Coronary artery (tissue), 2 donors: ENCODE measurements at regions not wholly inside any gene's neighbourhood (a gene's known extent, or its start where the extent isn't known, plus 50 kb on each side); places are given as distances from the start of the nearest gene placed in this dataset.
"Not testable (repeated sequence)": the region's sequence is repeated elsewhere in the genome, so short reads cannot be mapped to it uniquely, and the experiment has no call there.

Source experiments
- DNase-seq: peaks from one replicate; pipeline ENCODE4 v3.0.0-alpha.2; 2017; ENCODE audit warnings: low spot score
- H3K27ac ChIP-seq, 2 donors: fragments of 200-600 bp; sonication (generic); one replicate each; pipeline ENCODE4 v1.5.1; 2016 to 2019
- H3K4me3 ChIP-seq: fragments of 200-600 bp; sonication (generic); 2 replicates; pipeline ENCODE4 v1.5.1; 2016; ENCODE audit warnings: mild to moderate bottlenecking, moderate library complexity
- TF ChIP-seq, protein P1 (sequence below): fragments of 200-600 bp; sonication (generic); IDR thresholded peaks from one replicate; pipeline ENCODE4 v1.5.1; 2019; ENCODE audit warnings: antibody characterized with exemption

DNA sequence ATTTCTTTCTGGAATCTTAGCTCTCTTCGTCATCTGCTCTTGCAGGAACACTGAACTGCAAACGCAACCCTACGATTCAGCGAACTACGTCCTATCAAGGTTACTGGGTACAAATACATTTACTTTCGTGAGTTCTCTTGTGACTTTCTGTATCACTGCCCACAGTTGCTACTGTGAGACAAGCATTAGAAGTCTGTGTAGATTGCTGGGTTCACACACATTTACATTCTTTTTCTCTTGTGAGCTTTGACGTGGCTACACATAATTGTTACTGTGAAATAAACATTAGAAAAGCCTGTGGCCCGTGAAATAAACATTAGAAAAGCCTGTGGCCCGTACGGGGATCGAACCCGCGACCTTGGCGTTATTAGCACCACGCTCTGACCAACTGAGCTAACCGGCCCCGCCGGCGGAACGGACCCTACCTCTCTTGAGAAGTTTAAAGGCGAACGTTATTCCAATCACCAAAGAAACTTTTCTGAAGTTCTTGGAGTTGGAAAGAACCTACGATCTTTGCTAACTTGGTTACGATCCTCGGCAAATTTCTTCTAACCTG lies 61.2 kb upstream of the ZNF322 start:
- DNase-seq, H3K27ac ChIP-seq, H3K4me3 ChIP-seq: not testable (repeated sequence)

DNA sequence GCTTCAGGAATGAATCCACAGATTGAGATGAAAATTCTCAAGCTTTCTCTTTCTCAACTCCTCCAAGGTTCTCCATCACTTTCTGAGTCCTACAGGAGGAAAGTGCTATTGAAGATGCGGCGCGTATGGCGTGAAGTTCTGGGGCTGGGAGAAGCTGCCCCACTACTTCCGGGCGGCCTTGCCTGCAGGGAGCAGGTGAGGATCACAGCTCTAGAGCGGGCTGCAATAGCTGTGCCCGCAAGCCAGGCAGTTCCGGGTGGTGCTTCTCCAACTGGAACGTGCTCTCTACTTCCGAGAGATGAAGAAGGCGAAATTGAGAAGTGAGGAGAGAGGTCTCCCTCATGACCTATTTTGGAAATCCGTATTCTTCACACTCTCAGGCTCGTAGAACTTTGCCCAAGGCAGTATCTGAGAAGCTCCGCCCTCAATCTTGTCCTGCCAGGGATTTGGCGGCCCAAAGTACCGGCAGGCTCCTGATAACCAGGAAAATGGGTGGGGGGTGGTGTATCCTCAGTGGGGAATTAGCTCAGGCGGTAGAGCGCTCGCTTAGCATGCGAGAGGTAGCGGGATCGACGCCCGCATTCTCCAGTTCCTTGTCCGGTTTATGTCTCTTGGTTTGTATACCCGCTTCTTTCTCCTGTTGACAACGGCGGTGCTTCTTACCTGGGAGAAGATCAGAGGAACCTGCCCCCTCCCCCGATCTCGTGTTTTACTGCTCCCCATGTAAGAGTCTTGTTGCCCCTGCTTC lies 70.6 kb upstream of the ZNF322 start:
- not testable (repeated sequence) for DNase-seq, H3K4me3 ChIP-seq, H3K27ac ChIP-seq

DNA sequence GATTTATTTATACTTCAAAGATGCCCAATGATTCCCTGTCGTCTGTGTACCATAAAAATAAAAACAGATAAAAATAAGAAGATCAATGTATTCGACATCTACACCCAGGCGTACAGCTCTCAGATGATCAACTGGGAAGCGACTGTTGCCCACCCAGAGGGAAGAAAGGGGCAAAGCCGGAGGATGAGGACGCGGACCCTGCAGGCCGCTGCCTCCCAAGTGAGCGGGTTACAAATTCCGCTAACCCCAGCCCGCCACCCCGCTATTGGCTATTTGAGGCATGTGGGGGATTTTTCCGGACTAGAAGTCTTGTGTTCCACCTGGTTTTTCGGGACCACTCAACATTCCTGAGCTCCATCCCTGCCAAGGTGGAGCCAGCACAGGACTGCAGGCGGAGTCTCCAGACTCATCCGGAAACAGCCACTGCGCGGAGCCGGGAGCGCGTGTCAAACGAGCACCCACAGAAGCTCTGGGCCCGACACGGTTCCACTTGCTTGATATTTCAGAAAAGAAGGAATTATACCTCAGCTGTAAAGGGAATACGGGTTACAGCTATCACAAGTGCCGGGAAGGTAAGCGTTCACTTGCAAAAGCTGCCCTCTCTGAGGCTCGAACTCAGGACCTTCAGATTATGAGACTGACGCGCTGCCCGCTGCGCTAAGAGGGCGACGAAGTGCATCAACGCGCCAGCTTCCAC lies 75.4 kb upstream of the ZNF322 start:
- not testable (repeated sequence) for DNase-seq, H3K27ac ChIP-seq, H3K4me3 ChIP-seq

DNA sequence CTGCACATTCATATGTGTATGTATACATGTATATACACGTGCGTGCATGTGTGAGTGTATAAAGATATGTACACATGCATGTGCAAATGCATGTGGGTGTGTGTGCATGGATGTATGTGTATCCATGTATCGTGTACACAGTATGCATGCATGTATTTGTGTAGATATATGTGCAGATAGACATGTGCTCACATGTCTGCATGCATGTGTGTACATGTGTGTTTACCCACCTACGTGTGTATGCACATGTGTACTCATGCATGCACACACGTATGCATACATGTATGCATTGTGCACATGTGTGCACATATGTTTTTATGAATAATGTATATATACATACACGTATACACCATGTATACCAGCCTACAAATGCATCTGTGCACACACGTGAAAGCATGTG lies 80.3 kb upstream of the ZNF322 start:
- no peak for DNase-seq
- Histone ChIP-seq H3K27ac (no peak overlapping the region), H3K4me3 (no peak overlapping the region)
- TF ChIP-seq, protein P1, sequence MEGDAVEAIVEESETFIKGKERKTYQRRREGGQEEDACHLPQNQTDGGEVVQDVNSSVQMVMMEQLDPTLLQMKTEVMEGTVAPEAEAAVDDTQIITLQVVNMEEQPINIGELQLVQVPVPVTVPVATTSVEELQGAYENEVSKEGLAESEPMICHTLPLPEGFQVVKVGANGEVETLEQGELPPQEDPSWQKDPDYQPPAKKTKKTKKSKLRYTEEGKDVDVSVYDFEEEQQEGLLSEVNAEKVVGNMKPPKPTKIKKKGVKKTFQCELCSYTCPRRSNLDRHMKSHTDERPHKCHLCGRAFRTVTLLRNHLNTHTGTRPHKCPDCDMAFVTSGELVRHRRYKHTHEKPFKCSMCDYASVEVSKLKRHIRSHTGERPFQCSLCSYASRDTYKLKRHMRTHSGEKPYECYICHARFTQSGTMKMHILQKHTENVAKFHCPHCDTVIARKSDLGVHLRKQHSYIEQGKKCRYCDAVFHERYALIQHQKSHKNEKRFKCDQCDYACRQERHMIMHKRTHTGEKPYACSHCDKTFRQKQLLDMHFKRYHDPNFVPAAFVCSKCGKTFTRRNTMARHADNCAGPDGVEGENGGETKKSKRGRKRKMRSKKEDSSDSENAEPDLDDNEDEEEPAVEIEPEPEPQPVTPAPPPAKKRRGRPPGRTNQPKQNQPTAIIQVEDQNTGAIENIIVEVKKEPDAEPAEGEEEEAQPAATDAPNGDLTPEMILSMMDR = no peak

DNA sequence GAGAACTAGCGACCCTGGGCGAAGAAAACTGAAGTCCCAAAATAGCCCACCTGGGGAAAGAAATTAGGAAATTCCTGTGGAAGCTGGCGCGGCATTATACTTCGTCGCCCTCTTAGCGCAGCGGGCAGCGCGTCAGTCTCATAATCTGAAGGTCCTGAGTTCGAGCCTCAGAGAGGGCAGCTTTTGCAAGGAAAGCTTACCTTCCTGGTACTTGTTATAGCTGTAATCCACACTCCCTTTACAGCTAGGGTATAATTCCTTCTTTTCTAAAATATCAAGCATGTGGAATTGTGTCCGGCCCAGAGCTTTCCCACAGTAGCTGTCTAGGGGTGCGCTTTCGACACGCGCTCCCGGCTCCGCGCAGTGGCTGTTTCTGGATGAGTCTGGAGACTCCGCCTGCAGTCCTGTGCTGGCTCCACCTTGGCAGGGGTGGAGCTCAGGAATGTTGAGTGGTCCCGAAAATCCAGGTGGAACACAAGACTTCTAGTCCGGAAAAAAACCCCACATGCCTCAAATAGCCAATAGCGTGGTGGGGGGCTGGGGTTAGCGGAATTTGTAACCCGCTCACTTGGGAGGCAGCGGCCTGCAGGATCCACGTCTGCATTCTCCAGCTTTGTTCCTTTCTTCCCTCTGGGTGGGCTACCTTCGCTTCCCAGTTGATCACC lies 83.7 kb upstream of the ZNF322 start:
- Histone ChIP-seq H3K27ac (no peak overlapping the region), H3K4me3 (no peak overlapping the region)
- TF ChIP-seq, protein P1 = no peak
- no peak for DNase-seq

DNA sequence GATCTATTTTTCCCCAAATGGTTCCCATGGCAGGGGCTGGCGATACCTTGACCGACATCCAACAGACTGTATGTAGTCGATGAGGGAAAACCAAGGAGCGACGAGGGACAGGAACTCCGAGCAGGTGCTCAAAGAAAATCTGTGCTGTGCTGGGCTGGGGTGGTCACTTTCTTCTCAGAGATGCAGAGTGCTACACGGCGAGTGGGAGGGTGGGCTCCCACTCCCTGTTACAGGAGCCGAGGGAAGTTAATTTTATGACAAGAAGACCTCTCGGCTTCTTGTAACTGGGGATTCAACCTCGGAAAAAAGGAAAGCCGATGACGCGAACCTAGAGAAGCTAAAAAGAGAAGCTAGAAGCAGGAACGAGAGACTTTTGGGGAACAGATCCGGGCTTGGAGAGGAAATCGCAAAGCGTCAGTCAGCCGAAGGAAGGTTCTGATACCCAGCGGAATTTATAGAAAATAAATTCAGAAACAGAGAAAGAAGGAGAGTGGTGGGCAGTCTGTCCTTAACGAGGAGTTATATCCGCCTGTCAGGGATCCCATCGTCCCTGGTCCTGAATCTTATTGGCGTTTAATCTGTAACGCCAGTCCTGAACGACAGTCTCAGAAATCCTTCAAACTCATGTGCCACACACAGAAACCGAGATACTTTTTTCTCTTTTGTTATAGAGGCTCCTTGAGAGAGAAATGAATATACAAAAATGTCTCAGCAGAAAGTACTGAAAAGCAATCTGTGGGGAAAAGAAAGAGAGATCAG lies 84.6 kb upstream of the ZNF322 start:
- TF ChIP-seq, protein P1 = no peak
- Histone ChIP-seq H3K4me3 (no peak overlapping the region), H3K27ac (no peak overlapping the region)
- DNase-seq = no peak

DNA sequence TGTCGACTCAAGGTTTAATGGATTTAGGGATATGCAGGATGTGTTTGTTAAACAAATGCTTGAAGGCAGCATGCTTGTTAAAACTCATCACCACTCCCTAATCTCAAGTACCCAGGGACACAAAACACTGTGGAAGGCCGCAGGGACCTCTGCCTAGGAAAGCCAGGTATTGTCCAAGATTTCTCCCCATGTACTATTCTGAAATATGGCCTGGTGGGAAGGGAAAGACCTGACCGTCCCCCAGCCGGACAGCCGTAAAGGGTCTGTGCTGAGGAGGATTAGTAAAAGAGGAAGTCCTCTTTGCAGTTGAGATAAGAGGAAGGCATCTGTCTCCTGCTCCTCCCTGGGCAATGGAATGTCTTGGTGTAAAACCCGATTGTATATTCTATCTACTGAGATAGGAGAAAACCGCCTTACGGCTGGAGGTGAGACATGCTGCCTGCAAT lies 85.3 kb upstream of the ZNF322 start:
- DNase-seq, H3K4me3 ChIP-seq, H3K27ac ChIP-seq: not testable (repeated sequence)

DNA sequence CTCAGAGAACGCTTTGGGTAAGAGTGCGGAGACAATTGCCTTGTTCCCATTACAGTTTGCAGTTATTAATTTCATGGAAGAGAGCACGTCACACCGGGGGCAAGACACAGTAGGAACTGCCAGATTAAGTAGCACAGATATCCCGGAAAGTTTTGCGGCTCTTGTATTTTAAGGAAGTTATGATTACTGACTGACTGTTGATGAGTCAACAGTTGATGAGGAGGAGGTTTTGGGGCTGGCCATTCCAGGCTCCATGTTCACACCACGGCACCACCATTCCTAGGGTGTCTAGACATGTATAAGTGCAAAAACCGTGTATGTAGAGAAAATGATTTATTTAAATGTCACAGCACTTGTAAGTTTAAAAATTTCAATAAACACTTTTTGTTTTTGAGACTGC lies 86.4 kb upstream of the ZNF322 start:
- not testable (repeated sequence) for H3K27ac ChIP-seq, H3K4me3 ChIP-seq, DNase-seq

DNA sequence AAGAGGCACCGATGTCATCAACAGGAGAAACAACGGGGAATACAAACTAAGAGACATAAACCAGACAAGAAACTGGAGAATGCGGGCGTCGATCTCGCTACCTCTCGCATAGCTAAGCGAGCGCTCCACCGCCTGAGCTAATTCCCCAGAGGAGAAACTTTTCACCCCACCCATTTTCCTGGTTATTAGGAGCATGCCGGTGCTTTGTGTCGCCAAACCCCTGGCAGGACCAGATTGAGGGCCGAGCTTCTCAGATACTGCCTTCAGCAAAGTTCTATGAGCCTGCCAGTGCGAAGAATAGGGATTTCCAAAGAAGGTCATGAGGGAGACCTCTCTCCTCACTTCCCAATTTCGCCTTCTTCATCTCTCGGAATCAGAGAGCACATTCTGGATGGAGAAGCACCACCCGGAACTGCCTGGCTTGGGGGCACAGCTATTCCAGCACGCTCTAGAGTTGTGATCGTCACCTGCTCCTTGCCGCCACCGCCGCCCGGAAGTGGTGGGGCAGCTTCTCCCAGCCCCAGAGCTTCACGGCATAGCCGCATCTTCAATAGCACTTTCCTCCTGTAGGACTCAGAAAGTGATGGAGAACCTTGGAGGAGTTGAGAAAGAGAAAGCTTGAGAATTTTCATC lies 89.7 kb upstream of the ZNF322 start:
- DNase-seq, H3K27ac ChIP-seq, H3K4me3 ChIP-seq: not testable (repeated sequence)

DNA sequence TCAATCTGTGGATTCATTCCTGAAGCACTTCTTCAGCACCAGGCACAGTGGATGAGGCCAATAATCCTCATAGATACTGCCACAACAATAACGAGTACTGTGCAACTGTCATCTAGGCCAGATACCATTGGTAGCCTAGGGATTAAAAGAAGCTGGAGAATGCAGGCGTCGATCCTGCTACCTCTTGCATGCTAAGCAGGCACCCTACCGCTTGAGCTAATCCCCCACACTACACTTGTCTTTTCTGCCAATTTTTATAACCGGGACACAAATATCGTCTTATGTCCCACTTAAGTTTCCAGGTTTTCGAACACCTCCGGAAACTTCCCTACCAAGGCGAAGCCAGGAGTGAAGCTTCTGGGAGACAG lies 90.2 kb upstream of the ZNF322 start:
- not testable (repeated sequence) for DNase-seq, H3K27ac ChIP-seq, H3K4me3 ChIP-seq
